Skin of body (tissue), 1 donor: ENCODE measurements at regions not wholly inside any gene's neighbourhood (a gene's known extent, or its start where the extent isn't known, plus 50 kb on each side); places are given as distances from the start of the nearest gene placed in this dataset.
"Not testable (repeated sequence)": the region's sequence is repeated elsewhere in the genome, so short reads cannot be mapped to it uniquely, and the experiment has no call there.

ENCODE experiments used
- DNase-seq: peaks from one replicate; lab custom pipeline; 2025; lab: John Stamatoyannopoulos, UW

- DNase-seq = no peak
Observed at GRCh38 chr3:34449305-34449704, 650.9 kb downstream of the PDCD6IP start.

DNA sequence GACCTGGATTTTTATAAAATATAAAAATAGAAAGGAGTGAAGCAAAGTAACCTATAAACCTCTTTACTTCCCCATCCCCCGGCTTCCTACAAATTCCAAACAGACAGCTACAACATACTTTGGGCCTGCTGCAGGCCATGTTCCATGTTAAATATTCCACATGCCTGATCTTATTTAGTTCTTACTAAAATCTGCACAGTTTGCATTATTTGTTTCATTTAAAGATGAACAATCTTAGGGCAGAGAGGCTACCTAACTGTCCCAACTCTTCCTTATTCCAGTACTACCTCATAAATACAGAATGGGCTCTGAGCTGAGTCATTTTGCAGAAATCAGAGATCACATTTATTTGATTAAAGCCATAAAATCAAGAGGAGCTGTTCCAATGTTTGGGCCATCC is 665.0 kb downstream of the PDCD6IP start:
- DNase-seq = no peak

DNA sequence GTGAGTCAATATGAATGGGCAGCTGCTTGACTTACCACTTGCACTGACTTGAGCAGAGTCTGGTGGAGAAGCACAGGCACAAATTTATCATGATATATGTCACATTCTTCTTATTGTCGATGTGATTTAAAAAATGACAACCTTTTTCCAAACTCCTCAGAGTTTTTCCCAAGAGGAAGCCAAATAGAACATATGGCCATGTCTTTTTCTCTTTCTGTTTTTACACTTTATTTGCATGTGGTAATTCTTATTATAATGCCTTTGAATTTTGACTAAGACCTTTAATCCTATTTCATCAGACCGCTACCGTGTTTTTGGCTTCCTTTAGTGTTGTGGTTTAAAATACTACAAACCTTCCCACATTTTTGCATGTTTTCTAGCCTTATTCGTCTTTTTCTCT is 666.2 kb downstream of the PDCD6IP start:
- no peak for DNase-seq

- DNase-seq = no peak
Observed at GRCh38 chr3:34475851-34476250, 677.4 kb downstream of the PDCD6IP start.

GRCh38 chr3:34483311-34483887 is 685.0 kb downstream of the PDCD6IP start:
- no peak for DNase-seq

DNA sequence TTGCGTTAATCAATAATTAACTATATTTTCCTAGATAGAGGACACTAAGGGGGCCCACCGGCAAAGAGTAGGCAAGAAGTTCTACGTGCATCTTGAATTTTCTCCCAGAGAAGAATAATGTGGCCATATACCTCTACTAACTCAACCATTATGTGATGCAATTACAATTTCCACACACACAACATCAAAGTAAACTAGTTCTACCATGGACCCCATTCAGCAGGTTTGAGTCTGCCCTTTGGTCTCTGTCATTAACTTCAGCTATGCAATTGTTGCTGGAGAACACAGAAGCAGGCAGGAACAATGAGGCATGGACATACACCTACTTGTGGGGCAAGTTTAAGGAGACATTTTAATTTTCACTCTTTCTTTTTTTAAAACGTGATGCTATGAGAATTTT is 705.9 kb downstream of the PDCD6IP start:
- no peak for DNase-seq

DNA sequence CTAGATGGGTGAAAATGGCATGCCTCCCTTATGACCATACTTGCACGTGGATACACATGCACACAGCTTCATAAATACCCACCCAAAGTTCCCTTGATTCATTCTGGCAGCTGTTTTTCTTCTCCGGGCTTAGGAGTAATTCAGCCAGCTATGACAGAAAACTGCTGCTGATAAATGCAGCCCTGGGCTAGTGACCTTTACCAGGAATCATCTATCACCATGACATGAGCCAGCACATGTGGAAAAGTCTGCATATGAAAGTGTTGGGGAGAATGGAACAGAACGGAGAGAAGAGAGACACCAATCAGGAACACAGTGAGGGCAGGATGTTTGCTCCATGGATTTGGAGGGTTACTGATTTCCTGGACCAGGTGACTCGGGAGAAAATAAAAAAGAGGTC is 706.3 kb downstream of the PDCD6IP start:
- DNase-seq = no peak

GRCh38 chr3:34508732-34509131 is 710.3 kb downstream of the PDCD6IP start:
- no peak for DNase-seq

- no peak for DNase-seq
Observed at GRCh38 chr3:34511891-34512290, 713.5 kb downstream of the PDCD6IP start.

- not testable (repeated sequence) for DNase-seq
Observed at GRCh38 chr3:34519008-34519407, 720.6 kb downstream of the PDCD6IP start.

DNA sequence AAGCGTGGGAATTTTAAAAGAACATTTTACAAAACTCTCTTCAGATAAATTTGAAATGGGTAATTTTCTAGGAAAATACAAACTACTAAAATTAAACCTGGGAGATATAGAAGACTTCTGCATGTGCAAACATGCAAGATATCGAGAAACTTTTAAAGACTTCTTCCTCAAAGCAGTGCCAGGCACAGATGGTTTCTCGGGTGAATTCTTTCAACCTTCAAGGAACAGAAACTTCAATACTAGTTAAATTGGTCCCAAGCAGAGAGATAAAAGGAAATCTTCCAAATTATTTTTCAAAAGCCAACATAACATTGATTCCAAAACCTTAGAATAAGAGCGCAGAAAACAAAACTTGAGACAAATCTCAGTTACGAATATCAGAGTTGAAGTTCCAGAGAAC is 732.7 kb downstream of the PDCD6IP start:
- no peak for DNase-seq

GRCh38 chr3:34533451-34533850 is 735.0 kb downstream of the PDCD6IP start:
- no peak for DNase-seq

DNA sequence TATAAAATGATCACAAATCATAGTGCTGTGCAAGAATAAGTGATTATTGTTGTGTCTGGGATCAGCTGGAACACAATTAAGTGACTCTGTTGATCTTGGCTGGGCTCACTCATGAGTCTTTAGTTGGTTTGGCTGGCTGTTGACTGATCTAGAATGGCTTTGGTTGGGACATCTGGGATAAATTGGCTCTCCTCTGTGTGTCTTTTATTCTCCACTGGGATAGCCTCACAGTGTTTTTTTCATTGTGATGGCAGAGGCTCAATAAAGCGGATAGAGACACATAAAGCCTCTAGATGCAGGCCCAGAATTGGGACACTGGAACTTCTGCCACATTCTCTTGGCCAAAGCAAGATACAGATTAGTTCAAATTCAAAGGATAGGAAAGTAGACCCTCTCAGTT is 735.6 kb downstream of the PDCD6IP start:
- DNase-seq = no peak

- DNase-seq = no peak
Observed at GRCh38 chr3:34544136-34544535, 745.7 kb downstream of the PDCD6IP start.

DNA sequence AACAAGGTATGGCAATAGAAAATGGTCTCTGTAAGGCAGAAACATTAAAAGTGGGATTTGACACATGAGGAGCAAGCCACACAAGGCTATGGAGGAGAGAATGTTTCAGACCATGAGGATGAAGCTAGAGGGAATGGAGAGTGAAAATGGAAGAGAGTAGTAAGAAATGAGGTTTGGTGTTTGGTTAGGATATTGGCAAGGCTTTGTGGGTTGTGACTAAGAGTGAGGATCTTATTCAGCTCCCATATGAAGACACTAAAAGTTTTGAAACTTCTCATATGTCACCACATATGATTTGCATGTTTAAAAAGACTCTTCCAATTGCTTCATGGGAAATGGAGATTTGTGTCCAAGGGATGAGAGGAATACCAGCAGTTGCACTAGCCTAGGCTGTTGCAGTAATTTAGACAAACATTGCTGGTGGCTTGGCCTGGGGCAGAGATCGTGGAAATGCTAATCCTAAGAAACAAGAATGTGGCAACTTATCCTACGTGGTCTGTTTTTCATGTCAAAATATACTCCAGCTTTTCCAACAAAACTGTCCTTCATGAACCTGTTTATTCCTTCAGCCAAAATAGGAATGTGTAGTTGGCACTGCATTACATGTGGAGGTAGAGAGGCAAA is 749.0 kb downstream of the PDCD6IP start:
- DNase-seq = no peak

DNA sequence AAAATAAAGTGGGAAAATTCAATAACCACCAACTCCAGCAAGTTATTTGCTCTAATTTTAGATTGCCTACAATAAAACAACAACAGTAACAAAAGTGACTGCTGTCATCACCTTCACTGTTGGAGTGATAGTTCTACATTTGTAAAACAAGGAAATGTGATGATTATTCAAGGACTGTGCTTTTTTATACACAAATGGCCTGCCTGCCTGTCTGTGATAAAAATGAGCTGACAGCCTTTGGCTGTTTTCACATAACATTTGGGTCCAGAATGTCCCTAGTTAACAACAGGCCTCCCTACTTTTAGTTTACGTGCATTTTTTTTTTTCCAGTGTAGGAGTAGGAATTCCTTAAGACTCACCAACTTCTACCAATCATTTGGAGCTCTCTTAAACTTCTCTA is 768.8 kb downstream of the PDCD6IP start:
- DNase-seq = no peak

DNA sequence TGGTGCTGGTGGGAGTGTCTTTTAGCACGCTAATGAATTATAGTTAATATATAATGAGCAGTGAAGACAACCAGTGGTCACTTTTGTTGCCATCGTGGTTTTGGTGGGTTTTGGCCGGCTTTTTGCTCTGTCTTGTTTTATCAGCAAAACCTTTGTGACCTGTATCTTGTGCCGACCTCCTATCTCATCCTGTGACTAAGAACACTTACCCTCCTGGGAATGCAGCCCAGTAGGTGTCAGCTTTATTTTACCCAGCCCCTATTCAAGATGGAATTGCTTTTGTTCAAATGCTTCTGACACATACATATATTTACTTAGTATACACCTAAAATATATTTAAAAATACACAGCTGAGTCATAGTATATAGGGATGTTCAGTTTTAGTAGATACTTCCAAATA is 770.3 kb downstream of the PDCD6IP start:
- DNase-seq = no peak

DNA sequence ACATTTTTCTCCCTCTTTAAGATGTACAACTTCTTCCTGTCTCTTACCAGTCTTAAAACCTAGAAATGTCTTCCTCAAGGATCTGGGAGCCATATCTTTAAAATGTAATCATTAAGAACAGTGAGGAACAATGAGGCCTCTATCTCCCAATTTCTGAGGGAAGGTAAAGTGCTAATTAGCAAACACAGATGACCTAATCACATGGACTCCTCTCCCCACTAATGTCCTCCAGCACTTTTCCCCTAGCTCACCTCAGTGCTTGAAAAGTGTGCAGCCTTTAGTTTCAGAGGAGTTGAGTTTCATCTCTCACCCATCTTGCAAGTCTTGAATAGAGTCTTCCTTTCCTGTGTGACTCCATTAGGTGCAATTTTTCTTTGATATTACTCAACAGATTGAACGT is 771.0 kb downstream of the PDCD6IP start:
- DNase-seq = no peak

DNA sequence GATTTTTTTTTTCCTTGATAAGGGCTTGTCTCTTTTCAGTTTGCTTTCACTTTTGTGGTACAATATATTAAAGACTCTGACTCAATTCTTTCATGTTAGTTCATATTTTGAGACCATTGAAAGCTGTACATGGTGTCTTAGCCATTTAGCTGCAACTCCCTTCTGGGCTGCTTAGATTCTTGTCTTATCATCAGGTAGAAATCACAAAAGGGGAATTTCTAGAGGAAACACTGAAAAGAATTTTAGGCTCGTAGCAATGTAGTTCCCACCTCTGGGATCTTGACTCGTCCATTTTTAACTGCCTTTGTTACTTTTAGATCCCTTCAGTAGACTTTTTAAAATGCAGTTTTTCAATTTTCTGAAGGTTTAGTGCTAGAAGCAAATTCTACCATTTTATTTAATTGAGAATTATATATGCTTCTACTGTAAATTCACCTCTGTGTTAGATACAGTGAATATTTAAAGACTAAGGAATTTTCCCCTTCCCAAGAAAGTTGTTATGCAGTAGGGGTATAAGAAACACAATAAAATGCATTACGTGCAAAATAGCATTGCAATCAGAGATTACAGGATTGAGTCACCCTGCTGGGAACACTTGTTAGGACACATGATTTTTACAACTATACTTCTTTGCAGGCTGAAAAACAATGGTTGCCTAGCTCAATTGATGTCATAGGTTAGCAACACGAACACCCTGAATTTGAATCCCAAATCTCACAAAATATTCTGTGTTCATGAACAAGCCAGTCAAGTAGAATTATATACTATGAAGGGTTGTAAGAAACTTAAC is 772.7 kb downstream of the PDCD6IP start:
- DNase-seq = no peak

GRCh38 chr3:34571714-34572113 is 773.3 kb downstream of the PDCD6IP start:
- no peak for DNase-seq

GRCh38 chr3:34575776-34576175 is 777.3 kb downstream of the PDCD6IP start:
- DNase-seq = no peak

- no peak for DNase-seq
Observed at GRCh38 chr3:34582055-34582454, 783.6 kb downstream of the PDCD6IP start.

DNA sequence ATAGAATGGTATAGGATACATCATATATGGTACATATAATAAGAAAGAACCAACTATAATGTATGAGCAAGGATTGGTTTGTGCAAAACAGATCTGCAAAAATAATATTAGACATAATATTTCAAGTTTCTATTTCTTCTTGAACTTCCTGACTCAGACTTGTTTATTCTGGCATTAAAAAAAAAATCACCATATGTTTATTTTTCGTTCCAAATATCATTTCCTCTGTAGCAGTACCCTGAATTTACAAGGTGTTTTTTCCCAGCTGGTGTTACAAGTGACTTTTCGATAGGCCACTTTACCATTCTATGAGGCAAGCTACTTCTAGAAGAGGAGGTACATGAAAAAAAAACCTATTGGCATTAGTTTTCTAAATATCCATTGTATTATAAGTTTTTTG is 785.0 kb downstream of the PDCD6IP start:
- no peak for DNase-seq
